Stimulated activated CD8-positive, alpha-beta memory T cell treated with anti-CD3 and anti-CD28 coated beads, Interleukin-12 subunit alpha, Interleukin-12 subunit beta, amount 100 ng/mL, for 4 hours (primary cell): ENCODE measurements at regions not wholly inside any gene's neighbourhood (a gene's known extent, or its start where the extent isn't known, plus 50 kb on each side); places are given as distances from the start of the nearest gene placed in this dataset.

ENCODE experiments used
- DNase-seq: peaks from one replicate; pipeline ENCODE4 v3.0.0-alpha.2; 2020; ENCODE audit warnings: low read depth

DNA sequence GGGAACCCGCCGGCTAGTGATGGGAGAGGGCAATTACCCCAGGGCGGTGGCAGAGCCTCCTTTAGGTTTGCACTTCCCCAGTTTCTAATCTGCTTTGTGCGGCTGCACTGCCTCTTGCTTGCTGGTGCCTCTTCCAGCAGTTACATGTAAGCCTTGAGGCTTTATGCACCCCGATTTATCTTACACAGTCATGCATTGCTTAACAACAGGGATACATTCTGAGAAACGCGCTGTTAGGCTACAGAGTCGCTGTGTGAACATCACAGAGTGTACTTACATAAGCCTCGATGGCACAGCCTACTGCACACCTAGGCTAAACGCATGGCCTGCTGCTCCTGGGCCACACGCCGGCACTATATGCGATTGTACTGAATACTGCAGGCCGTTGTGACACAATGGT, 155.6 kb upstream of the MKI67 start:
- DNase-seq: no peak

DNA sequence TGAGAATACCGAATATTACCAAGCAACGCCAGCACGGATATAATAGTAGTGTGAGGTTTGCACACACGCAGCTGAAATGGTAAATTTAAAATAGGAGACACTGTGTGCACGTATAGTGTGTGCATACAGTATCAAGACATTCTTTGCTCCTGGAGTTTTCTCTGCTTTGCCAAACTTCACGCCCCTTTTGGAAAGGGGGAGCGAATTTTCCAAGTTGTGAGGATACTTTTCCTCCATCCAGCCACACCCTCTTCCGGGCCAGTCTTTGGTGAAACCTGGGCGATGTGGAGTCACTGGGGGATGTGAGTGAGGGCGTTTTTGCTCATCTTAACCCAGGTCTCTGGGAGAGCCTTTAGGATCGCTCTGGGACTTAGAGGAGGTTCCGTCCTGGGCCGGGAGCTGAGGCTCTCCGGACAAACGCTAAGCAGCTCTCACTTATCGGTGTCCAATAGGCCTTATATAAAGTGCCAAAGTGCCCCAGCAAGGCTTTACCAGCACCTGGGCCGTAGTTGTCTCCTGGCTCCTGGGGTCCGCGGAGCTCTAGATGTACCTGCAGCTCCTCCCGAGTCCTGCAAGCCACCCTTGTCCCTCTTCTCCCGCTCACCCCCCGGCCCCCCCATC, 160.0 kb upstream of the MKI67 start:
- DNase-seq: no peak

DNA sequence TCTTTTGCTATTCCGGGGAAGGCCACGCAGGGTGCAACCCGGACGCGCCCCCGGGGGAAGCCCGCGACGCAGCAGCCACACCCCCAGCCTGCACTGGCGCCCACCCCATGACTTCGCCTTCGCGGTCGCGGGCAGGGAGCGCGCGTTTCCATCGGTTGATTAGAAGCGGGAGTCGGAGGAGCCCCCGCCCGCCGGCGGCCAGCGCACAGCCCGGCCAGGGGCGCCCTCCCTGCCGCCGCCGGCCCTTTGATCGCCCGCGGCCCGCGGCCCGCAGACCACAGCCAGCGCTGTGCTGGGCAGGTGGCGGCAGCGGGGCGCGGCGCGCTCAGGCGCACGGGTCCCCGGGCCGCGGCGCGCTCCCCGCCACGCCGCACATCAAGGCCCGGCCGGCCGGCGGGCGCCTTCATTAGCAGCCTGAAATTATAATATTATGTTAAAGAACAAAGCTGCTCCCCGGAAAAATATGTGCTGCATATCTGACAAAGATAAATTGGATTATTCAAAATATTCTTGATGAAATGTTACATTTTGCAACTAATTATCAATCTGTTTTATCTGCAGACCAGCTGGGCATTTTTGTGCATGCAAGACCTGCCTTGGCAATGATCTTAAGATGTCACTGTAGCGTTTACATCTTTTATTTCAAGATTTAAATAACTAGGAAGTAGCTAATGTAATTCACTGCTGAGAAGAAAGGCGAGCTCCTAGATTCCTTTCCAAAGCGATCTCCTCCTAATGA, 160.7 kb upstream of the MKI67 start:
- no peak for DNase-seq

DNA sequence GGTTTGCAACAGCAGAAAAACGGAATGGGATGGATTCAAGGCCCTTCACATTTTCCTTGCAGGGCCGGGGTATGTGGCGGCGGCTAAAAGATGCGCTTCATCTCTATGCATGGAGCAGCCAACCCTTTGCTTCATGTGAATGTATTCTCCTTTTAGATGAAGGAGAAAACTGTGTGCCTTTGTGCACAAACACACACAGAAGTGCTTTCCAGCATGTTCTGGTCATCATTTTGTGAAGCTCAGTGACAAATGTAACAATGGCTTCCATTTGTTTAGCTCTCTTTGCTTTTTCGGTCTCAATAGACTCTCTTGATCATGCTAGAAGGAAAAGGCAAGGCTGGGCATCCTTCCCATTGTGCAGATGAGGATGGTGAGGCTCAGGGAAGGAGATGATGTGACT, 161.7 kb upstream of the MKI67 start:
- no peak for DNase-seq

DNA sequence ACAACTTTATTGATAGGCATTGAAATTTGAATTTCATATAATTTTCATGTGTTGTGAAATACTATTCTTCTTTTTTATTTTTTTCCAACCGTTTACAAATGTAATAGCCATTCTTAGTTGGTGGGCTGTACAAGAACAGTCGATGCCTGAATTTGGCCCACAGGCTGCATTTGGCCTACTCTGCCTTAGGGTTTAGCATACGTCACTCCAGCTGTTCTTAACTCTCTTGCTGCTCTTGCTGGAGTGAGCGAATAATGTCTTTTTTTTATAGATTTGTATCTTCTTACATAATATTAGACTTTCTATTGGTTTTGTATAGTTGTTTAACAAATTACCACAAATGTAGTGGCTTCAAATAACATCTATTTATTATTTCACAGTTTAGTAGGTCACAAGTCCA, 163.4 kb upstream of the MKI67 start:
- DNase-seq: no peak

DNA sequence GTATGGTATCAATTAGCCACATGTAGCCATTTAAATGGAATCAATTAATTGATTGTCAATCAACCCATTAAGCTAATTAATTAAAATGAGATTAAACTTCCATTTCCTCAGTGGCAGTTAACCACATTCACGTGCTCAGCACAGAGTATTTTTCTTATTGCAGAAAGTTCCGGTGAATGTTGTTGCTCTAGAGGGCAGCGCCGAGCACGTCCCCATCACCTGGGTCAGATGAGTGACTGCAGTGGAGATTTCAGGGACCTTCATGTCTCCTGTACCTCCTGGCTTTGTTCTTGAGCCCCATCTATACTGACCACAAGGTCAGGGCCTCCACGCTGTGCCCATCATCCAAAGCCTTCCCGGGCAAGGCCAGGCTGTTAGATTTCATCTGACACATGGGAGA, 168.8 kb upstream of the MKI67 start:
- no peak for DNase-seq

DNA sequence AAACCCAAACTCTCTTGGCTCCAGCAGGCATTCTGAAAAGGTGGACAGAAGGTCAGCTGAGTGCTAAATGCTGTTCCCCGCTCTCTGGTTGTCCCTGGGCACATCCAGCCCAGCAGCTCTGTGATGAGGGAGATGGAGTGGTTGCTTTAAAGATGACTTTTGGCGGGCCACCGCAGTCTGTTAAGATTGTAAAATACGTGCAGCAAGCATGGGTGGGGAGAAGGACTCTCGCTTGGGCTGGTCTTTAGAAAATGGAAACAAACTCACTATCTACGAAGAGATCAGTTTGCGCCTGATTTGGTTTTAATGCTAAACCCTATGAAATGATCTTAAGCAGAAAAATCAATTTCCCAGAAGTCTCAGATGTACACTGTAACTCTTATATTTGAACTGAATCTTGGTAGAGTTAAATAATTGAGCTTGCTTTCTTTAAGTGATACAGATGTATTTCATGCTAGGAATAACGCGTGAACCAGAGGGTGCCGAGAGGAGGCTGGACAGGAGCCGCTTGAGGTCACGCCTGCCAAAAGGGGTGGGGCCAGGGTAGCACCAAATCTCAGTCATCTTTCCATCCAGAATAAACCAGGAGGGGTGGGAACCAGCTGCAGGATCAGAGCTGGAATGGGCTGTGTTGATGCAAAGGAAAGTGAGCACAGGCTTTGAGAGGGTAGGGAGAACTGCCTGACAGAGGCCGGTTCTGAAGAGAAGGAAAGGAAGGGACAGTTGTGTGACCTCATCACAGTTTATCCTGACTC, 170.2 kb upstream of the MKI67 start:
- DNase-seq: no peak

DNA sequence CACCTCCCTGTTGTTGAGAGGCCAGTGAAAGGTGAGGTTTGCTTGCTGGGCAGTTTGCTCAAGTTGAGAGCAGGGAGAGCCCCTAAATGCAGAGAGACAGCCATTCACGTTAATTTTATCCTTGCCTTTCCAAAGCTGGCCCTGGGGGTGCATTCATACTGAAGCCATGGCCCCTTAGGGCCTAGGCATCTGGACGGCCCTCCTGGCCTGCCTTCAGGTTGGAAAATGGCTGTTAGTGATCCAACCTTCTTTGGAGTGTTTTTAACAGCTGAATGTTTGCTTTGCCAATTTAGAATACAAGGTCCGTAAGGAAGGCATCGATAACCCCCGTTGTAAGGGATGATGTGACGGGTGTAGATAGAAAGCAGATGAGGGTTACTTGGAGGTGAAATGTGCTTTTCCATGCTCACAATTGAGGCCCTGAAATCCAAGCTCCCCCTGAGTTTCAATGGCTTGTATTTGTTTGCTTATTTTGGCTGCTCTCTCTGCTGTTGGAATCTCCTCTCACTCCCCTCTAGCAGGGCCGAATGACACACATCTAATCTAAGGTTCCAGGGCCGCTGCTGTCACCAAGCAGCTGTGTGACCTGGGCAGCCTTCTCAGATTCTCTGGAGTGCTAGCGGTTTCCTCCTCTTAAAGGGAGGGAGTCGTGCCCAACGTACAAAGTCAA, 171.6 kb upstream of the MKI67 start:
- DNase-seq: no peak

DNA sequence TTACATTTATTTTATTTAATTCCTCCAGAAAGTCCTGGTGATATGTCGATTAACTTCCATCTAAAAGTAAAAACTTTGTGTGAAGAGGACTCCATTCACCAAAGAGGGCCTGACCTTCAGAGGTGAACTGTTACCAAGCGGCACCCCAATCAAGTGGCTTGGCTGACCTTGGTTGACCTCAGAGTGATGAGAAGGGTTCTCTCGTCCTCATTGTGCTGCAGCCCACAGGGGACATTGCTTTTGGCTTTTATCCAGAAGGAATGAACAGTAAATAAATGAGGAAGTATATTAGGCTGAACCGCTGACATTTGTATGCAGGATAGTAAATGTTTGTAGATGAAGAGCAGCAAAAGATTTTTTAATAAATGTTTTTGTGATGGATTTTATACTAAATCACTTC, 172.4 kb upstream of the MKI67 start:
- no peak for DNase-seq

DNA sequence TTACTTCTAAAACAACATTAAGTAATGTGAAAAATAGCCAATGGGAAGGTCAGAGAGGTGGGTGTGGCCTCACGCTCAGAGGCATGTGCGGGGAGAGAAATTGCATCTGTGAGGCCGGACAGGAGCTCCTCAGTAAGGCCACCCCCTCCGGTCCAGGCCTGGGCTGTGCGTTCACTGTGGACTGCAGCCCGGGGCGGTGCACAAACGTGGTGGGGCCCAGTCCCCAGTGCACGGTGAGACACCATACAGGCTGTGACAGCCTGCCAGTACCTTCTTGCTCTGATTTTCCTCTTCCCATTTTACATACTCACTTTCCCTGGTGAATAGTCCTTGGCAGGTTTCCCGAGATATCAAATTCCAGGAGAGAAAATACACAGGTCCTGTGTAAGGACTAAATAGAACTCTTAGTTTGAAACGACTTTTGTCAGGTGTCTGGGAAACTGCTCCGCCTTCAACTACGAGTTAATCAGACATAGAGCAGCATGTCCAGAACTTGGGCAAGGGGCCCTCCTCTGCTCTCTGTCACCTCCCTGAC, 174.1 kb upstream of the MKI67 start:
- no peak for DNase-seq

DNA sequence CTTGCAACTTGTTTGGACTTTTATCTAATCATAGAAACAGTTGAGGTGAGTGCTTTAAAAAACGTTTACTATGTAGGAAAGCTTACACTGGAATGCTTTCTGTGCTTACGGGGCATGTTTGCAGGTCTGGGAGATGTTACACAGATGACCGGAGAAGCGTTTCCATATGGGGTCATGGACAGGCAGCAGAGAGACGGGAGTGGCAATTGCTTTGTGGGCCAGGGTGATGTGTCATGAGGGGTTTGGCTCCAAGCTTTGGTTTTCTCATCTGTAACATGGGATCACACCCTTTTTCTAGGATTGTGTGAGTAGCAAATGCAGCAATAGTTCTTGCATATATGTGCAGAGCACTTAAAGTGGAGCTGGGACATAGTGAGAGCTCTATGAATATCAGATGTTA, 174.8 kb upstream of the MKI67 start:
- DNase-seq: no peak

DNA sequence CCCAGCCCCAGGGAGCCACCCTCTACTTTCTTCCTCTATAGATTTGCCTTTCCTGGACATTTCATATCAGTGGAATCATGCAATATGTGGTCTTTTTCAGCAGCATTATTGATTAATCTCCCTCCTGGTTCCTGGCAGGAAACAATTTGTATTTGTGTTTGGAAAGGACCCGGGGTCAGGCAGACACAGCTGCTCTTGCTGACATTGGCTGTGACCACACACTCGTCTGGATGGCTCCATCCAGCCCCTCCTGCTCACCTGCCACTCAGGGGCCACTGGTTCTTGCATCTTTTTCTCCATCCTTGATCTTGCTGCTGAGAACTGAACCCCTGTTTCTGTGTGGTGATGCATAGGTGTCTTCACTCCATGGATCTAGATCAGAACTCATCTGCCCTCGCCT, 176.6 kb upstream of the MKI67 start:
- no peak for DNase-seq

DNA sequence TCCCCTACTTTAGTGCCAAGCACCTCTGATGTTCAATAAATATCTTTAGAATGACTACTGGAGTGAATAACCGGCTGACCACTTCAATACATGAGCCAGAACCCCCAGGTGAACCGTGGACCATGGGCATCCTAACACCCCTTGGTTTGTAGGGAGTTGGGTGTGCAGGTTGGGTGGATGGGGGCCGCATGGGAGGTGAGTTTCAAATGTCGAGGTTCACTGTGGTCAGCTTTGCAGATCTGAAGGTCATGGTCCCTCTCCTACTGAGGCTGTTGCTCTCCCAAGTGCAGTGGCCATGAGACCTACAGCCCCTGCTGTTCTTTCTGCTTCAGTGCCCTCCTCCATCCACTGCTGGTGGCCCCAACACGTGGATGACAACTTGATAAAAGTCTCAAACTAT, 178.0 kb upstream of the MKI67 start:
- no peak for DNase-seq

DNA sequence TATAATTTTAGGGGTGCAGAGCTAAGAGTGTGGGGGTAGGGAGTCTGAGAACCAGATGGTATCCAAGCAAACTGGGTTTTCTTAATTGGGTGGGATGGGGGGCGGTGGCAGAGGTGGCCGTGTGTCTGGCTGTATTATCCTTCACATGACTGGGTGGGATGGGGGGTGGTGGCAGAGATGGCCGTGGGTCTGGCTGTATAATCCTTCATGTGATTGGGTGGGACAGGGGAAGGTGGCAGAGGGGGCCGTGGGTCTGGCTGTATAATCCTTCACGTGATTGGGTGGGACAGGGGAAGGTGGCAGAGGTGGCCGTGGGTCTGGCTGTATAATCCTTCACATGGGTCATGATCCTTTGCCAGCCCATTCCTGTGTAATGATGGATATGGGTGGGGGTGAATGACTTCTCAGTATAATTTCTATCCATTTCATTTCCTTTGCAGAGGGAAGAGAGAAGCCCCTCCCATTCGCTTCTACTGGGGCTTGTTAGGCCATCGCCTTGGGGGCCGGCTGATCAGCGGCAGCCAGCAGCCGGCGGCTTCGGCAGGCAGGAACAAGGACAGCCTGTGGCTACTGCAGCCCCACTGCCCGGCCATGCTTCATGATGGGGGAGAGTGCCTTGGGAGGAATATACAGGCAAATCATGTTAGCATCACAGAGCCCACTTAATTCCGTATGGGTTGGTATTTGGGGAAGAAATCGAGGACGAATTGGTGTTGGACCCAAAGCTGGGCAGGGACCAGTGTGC, 179.6 kb upstream of the MKI67 start:
- DNase-seq: no peak

DNA sequence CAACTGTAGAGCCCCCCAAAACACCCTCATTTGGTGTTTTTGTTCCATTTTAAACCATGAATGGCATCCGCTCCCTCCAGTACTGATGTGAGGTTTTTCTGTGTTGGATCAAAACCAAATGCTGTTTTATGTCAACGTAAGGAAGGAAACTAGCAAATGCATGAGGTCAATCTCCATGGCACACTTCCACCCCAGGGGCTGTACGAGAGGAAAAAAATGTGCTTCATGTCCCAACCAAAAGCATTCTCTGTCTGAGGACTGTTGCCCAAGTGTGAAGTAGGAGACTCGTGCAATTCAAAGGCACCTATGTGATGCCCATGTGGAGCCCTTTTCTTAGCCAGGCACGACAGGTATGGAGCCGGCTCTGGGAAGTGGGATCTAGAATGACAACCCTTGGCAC, 180.3 kb upstream of the MKI67 start:
- no peak for DNase-seq

DNA sequence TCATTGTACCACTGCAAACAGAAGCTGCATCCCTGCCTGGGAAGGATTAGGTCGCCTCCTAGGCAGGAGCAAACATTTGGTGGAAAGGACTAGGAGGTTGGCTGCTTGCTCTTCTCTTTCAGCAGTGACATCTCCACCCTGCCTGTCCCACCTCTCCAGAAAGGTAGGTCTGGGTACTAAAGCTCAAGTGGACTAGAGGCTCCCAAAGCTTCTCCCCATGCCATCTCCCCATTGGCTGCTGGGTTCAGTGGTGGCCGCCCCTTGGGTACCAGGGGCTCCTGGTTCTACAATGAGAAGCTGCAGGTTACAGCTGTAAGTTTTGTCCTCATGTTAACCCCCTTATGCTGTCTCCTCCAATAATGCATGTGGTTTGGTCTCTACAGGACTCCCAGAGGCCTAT, 180.7 kb upstream of the MKI67 start:
- no peak for DNase-seq

DNA sequence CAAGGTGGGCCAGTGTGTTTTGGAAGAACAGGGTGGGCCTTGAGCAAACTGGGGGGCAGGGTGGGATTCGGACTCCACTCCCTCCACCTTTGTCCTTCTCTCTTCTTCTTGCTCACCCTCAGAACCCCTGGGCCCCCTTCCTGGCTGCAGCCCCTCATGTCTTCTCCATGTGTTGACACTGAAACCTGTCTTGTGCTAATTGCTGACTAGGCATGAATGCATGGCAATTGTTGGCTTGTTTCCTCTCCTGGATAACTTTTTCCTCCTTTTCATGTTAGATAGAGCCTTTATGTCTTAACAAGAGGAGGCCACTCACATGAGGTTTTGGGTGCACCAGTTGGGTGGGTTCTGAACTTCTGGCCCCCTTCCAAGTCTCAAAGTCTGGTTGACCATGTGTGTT, 181.6 kb upstream of the MKI67 start:
- DNase-seq: no peak

DNA sequence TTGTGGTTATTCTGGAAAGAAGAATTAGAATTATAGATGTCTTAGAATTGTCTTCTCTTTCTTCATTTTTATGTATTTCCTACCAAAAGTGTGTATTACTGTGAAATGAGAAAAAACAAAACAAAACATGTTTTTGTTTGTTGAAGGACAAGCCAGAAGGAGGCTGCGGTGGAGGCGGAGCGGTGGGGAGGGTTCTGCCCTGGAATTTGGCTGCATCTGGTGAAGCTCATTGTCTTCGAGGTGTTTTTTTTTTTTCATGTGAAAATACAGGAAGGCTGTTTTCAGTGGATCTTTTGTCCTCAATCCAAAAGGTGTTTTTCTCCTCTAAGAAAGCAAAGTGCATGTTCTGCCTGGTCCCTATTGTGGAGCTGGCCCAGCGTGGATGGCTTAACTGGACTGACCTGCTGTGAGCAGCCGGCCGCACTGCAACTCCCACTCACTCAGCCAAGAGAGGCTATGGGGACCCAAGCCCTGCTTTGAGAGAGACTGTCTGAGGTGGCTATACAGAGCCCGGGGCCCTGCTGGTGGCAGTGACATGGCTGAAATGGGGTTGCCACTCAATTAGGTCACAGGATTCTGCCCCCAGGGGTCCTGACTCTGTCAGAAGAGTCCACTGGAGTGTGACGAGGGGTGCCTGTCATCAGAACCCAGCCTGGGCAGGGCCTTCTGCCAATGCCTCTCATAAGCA, 184.9 kb upstream of the MKI67 start:
- no peak for DNase-seq

DNA sequence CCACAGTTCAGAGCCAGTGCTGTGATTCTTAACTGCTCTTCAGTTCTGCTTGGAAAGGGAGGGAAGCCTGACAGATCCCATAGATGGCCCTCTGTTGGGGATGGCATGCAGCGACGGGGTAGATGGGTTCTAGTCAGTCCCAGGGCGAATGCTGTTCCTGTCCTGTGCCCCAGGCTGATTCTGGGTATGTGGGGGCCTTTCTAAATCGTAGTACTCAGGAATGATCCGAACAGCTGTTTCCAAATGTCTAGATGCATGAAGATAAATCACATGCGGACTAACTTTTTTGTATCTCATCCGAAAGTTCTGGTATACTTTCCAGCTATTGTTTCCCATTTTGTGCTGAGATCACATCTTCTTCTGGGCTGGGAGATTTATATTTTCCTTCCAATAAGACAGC, 186.0 kb upstream of the MKI67 start:
- no peak for DNase-seq

DNA sequence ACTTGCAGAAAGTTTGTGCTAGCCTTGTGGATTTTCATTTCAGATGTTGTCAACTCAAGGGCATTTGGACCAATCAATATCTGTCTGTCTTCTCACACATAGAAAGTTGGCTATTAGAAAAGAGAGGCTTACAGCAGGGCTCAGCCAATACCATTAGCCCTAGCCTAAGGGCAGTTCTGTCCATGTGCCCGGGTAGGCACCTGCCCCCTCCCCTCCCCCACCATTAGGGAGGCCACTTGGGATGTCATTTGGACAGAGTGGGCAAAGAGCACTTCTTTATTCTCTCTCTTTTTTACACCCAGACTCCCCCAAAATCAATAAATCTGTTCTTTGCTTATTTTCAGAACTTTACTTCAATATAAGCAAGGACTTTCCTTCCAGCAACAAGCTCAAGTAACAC, 188.5 kb upstream of the MKI67 start:
- DNase-seq: no peak

DNA sequence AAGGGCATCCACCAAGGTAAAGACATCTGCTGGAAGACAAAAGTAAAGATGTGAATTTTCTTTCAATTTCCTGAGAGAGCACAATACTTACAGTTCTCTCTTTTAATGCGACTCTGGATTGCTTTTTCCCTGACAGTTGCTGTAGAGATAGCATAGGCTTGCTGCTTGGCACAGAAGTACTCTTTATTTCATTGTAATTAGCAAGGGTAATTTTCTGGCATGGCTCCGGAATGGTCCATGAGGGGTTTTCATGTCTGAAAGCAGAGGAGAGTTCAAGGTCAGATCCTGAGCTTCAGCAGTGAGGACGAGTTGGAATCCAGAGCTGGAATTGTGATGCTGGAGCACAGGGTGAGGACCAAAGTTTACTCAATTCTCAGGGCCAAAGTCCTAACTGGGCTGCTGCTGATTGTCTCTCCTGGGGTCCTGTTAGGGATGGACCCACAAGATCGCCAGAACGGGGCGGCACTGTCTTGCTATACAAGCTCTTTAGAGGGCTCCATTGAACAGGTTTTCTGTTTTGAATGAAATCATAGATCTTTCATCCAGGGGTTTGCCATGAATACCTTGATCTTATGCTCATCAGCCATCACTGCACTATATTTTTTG, 190.0 kb upstream of the MKI67 start:
- no peak for DNase-seq
